HG02973 (cell line): ENCODE measurements at regions not wholly inside any gene's neighbourhood (a gene's known extent, or its start where the extent isn't known, plus 50 kb on each side); places are given as distances from the start of the nearest gene placed in this dataset.

ENCODE experiments used
- ATAC-seq: cut with Tn5 transposase; IDR thresholded peaks from one replicate; pipeline ENCODE4 v1.9.1; 2021; ENCODE audit warnings: moderate library complexity; ENCODE audit not compliant: unreplicated experiment

DNA sequence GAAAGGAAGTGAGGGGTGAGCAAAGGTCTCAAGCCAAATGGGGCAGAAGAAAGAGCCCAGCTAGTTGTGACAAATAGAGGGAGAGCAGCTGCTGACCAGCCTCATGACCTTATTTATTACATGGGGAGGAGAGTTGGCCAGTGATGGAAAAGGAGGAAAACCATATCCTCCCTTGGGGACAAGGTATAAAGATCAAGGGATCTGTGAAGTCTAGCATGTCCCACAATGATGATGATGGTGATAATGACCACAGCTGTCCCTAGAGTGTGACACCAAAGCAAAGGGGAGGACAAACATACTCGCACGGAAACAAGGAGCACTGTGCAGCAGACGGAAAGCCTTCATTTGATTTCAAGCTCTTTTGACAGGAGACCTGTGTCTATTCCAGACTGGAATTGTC lies 190.4 kb upstream of the MCHR2 start:
- ATAC-seq: no peak

DNA sequence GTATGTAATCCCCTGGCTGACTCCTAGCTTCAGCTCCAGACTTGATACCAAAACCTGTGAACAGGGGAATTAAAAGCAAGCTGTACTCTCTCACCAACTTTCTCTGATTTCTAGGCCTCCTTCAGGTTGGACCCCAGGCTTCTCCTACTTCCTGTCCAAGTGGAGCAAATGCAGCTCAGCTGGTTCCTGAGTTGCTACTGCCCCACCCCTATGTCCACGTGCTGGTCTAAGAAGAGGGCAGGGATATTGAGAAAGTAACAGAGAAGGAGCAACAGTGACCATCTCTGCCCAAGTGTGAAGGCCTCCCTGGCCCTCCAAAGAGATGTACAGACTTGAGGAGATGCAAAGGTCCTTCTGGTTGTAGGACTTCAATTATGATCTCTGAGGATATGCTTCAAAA lies 188.3 kb upstream of the MCHR2 start:
- ATAC-seq: no peak

DNA sequence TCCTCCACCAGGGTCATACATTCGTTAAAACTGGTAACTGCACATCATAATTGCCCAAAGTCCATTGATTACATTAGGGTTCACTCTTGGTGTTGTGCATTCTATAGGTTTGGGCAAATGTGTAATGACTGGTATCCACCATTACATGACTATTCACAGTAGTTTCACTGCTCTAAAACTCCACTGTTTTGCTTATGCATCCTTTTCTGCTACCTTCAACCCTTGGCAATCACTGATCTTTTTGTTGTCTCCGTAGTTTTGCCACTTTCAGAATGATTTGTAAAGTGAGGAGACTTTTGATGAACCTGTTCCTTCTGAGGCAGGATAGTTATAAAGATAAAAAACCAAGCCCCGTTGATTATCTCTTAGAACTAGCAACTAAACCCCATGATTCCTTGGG lies 187.3 kb upstream of the MCHR2 start:
- no peak for ATAC-seq

DNA sequence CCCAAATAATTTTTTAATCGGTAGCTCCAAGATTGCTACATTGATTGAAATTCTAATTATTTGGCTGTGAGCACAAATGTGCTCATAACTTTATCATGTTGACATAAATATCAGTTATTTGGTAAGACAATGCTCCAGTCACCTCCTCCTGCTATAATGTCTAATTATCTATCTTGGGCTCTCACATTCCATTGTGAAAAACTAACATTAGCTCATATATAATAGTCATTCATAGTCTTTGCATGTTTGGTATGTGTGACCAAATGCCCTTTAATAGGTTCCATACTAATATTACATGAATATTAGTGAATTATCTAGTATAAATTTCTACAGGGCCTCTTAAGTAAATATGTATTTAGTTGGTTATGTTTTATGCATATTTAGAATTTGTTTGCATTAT lies 185.6 kb upstream of the MCHR2 start:
- no peak for ATAC-seq

DNA sequence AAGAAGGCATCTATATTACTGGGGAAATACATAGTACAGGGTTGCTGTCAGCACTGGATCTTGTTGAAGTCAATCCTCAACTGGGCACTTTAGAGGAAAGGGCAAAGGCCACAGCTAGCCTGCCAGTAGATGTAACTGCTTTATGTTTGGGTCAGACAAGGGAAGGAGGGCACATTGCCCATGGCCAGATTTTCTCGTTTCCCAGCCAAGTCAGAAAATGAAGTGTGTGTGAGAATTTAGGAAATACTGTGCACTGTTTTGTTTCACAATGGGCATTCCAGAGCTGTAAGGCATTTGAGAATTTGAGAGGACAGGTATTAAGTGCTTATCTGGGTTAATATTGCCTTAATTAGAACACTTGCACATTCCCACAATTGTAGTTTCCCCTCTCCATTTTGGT lies 183.9 kb upstream of the MCHR2 start:
- no peak for ATAC-seq

DNA sequence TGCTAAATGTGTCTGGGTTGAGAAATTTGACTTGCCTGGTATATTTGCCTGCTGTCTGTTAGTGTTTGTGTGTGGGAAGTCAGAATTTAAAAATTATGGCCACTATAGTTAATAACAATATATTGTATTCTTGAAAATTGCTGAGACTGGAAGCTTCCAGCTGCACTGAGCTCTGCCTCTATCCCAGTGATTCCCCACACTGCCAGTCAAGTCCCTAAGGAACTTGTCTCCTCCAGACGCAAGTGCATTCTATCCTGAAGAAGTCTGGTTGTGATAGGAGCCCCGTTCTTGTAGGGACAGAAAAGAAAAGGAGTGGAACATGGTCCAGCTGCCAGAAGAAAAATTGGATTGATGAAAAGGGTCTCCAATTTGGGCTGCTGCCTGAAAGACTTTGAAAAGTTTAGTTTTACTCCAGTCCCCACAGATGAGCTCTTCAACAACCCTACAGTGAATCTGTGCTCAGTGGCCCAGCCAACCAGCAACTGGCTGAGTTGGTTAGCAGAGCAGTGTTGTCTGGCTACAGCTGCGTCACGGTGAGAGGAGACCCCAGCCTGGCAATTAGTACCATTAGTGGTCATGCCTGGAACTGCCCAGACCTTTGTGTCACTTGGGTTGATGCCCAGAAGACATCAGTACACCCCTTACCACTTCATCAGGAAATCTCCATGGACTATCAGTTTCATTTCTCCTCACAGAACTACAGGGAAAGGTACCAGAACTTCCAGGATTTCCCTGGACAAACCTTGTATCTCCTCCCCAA lies 183.1 kb upstream of the MCHR2 start:
- no peak for ATAC-seq

DNA sequence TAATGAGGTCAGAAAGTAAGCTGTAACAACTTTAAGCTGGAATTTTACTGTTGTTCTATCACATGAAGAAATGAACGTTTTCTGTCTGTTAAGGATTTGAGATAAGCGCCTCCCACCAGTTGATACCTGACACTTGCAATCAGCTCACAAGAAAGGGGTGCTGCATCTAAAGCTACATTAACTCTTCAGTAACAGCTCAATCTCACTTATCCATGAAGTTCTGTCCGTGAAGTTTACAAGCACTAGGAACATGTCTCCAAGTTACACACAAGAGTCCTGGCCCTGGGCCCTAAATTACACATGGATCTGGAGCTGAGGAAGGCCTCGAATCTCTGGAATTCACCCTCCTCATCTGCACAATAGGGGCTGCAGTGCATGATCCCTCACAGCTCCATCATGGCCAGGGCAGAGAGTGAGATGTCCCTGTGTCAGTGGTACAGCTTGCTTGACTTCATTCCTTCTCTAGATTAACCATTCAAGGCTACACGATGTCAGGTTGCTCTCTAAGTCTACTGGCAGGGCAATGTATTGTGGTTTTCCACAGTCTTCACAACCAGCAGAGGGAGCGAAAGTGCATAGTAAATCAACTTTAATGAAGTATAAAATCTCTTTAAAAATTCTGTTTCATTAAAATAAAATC lies 182.4 kb upstream of the MCHR2 start:
- no peak for ATAC-seq

DNA sequence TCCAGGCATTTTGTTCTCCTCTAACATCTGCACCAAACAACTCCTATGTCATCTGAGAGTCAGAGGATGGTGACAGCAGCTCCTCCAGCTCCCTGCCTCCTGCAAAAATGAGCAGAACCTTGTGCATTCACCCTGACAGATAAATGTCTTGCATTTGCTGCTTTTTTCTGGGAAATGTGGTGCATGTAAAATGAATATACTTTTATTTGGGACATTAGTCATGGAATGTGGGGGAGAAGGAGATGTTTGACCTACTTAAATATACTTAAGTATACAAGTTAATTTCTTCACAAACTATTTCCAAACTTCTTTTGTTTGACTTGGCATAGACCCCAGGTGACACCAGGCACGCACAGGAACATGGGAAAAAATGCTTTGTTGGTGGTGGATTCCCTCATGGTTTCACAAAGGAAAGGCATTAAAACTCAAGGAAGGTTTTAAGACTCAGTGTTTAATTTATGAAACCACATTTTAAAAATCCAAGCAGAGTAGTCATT lies 181.8 kb upstream of the MCHR2 start:
- no peak for ATAC-seq

DNA sequence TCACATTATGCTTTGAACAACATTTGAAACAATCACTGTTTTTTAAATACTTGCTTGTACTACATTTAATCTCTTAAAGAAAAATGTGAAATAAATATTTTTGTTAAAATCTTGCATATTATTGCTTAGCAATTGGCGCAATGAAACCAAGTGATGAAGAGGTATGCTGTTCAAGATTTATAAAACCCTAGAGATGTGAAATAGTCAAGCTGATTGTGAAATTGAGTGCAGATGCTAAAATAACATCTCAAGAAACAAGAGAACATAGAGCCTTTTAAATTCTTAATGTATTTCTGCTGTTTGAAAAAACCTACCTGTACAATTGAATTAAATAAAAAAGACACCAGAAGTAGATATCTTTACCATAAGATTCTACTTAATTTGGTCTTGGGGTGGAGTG lies 179.2 kb upstream of the MCHR2 start:
- no peak for ATAC-seq

DNA sequence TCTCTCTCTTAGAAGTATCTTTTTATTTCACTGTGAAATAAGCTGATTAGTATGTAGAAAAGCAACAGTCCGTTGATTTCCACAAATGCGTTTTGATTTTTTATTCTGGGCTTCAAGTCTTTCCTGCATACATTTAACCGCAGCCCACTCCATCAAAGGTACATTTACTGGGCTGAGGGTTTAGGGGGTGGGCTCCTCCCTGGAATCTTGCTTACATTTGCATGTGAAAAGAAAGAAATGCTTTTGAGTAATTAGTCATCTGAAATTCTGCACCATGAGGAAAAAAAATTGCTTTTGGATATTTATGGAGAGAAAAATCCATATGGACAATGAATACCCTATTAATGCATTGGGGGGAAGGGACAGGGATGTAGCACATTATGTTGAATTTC lies 178.3 kb upstream of the MCHR2 start:
- ATAC-seq: no peak

DNA sequence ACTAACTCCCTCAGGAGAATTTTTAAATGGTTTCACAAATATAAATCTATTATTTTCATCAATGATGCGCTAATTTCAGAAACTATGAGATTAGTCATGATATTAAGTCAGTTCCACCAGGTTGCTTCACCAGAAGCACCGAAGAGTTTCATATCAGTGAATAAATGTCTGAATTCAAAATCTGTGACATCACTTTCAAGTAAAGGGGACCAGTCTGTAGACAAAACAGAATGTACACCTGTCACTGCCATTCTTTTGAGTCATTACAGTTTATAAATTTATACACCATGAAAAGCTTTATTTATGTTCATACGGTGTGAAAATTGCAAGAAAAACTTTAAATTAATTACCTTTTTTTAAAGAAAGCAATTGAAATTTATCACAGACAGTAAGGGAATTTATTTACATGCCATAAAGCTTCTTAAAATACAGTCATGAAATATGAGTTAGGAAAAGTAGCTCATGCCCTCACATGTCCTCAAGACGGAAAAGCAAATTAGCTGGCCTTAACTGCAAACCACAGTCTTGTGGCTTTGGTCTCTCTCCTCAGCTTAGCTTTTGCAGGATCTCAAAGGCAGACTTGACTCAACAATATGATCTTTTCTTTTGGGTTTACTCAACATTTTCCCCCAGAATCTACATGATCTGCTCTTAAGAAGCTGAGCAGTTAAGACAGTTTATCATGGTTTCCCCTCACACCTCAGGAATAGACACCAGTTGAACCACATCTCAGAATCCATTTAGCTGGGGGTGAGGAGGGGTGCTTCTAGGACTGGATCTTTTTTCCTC lies 177.7 kb upstream of the MCHR2 start:
- peak; percentile 50 for ATAC-seq

DNA sequence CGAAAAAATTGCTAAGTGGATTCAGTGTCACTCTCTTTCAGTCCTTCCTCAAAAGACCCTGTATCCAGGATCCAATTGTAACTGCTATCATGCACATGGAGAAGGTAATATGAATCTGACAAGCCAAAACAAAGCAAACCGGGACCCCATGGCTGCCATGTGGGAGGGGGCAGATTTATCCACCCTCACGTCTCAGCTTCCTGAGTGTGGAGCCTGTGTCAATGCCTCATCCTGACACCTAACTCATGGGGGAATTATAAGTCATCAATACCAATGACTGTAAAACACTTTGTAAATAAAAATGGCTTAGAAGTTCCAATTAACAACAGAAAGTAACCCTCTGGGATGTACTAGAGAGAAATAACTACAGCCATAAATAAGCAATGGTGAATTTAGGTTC lies 174.1 kb upstream of the MCHR2 start:
- no peak for ATAC-seq

DNA sequence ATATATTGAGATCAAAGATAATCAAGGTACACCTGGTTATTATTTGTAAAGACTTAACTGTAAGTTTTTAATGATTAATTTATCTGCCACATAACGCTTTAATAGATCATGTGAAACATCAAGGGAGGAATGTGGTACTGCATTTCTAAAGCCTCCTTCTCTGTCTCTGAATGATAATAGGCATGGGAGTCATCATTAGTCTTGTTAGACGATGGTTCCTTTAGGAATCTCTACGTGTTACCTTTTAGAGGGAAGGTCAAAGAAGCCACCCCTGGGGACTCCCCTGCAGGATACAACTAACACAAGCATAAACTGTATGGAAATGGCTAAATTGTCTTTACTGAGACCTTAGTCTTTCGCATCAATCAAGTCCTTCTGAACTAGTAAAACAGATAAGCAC lies 173.6 kb upstream of the MCHR2 start:
- no peak for ATAC-seq

DNA sequence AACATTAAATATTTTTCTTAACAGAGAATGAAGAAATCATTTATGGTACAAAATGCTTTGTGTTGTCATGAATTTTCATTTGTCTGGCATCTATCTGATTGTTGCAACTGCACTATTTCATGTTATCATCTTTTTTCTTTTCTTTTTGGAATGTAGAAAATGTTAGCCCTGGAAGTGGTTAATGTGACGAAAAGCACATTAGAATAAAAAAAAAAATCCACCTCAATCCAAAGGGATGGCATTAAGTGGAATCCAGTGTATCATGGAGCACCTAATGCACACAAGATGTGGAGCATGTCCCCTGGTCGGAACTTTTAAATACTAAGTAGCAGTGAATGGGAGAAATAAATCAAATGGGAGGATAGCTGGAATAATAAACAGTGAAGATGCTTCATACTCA lies 172.9 kb upstream of the MCHR2 start:
- no peak for ATAC-seq

DNA sequence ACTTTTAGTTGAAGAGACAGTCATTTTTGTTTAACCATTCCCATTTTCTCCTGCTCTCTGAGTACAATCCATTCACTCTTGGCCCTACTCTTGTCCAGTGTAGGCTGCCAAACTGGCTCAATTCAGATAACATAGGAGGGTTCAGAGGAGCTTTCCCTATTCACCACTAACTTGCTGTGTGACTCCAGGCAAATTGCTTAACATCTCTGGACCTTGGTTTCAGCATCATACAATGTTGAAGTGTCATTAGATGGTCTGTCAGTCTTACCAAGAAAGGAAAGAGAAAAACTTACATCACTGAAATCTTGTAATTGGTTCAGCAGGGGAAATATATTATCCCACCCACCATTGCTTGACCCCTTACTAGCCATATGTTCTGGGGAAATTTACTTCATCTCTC lies 171.4 kb upstream of the MCHR2 start:
- ATAC-seq: no peak

DNA sequence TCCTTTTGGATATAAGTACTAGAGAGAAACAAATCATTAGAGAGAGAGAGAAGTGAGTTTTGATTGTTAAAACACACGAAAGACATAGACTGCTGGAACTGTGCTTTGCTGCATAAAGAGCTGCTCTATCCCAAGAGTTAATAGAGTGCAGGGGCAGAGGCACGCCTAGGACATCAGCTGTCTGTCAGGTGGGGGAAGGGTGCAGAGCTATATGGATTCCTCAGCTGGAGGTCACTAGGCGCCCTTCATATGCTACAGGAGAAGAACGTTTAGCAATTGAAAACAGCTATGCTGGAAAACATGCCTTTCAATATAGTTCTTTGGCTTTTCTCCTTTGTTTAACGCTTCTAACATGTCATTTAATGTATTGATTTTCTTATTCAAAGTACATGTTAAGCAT lies 169.0 kb upstream of the MCHR2 start:
- ATAC-seq: no peak

DNA sequence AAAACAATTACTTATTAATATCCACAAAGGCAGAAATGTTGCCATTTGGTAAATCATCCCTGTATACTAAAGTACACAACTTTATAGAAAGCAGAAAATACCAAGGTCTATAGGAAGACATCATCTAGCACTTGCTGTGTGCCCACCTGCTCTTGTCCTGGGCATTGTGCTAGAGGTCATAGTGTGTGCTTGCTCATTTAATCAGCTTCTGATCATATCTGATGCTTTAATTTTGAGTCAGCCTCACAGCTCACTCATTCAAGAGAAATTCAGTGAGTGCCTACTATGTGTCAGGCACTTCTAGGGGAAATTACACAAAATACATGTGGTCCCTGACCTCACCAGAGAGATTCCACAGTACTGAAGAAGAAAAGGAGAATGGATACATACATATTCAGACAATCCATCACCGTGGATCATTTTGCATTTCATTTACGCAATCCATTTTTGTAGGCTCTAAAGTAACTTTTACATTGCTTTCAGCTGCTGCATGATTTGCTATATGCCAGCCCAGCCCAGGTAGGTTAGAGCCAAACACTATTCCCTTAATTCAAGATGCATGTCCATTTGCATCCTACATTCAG lies 167.9 kb upstream of the MCHR2 start:
- ATAC-seq: no peak

DNA sequence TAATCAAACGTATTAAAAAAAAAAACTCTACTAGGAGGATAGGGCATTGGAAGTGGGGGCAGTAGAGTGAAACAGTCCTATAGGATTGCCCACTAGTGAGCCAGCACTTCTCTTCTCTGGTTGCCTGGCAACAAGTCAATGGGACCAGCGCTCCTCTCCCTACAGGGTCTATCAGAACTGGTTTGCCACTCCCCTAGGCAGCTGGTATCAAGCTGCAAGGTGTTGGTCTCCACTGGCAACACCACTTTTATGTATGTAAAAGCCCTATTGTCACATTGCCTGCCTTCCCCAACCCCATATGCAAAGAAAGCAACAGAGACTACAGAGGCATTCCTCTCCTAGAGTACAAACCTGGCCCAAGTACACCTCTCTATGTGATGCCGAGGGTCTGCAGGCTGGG lies 166.9 kb upstream of the MCHR2 start:
- ATAC-seq: no peak

DNA sequence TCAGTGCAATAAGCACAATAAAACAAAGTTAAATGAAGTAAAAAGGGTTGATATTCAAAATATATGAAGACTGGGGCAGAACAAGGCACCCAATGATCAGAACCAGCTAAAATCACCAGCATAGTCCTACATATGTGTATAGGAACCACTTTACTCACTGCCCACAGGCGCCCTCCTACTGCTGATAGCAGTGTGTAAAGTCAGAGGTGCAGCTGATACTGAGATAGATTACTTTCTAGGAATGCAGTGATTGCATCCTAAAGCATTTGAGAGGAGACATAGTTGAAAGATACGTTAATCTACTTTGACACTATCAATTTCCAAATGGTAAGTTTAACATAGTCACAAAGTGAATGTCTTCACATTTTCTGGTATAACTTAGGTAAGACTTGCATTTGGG lies 161.1 kb upstream of the MCHR2 start:
- ATAC-seq: no peak

DNA sequence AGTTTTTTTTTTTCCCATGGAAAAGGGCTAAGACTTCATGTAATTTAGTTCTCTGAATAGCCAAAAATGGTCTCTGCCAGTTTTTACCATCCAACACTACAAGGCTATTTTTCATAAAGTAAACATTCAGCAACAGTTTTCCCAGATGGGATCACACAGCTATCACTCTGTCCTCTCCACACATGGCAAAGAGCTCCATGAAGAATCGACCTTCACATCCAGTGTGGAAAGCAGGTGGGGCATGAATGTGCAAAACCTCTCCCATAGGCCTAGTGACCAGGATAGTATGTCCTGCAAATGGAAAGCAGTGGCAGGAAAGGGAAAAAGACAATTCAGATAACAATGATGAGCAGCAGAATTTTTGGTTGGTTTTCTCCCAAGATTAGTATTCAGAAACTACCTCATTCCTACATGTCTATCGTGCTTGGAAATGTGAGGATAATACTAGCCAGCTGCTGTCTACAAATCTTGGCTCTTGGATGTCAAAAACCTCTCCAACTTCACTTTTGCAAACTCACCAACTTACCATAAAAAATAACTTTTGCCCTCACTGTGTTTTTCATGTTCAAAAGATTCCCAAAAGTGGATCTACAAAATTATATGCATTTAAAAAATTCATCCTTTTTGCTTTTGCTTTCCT lies 159.7 kb upstream of the MCHR2 start:
- ATAC-seq: no peak

DNA sequence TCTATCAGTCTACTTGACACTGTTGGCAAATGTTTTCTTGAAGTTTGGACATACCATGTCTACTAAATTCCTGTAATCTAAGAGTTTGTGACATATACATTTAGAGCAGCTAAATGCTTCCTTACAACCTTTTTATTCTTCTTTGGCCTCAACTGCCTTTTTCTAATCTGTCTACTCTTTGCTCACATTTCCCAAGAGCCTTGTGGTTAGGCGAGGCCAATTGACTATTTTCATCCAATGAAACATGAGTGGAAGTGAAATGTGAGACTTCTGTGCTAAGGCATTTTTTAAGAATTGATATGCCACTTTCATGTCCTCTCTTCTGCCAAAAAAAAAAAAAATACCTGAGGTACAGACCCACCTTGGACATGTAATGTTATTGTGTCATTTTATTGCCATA lies 158.2 kb upstream of the MCHR2 start:
- ATAC-seq: no peak
